ENCODE measurements at regions not wholly inside any gene's neighbourhood (a gene's known extent, or its start where the extent isn't known, plus 50 kb on each side); places are given as distances from the start of the nearest gene placed in this dataset.

GRCh38 chr4:155597281-155597680, 69.4 kb upstream of the GUCY1A1 start:
- Mint-ChIP-seq H3K4me1 (no peaks in the 10 kb centered on the region; the same call in 1 of the 3 replicates), H3K4me3 (no peak overlapping the region), H3K27ac (no peak overlapping the region), H3K27me3 (ENCODE audit: insufficient read depth, low read depth, poor library complexity) (no peaks in the 10 kb centered on the region), H3K9me3 (no peaks in the 10 kb centered on the region), H3K36me3 (ENCODE audit: low read depth) (no peaks in the 10 kb centered on the region)
- no peaks in the 10 kb centered on the region for H3K79me2 ChIP-seq (replicated peaks; ENCODE audit: insufficient read depth)
- H3K4me2 ChIP-seq = no peak overlapping the region
- H4K20me1 ChIP-seq (replicated peaks; ENCODE audit: insufficient read depth) = no peaks in the 10 kb centered on the region
- no peak overlapping the region for H2AFZ ChIP-seq
- no peaks in the 10 kb centered on the region for H3K4me1 ChIP-seq (ENCODE audit: insufficient read depth)
- H3K4me3 ChIP-seq = no peak overlapping the region
- no peak for ATAC-seq
- H3K27me3 ChIP-seq (ENCODE audit: insufficient read depth) = no peaks in the 10 kb centered on the region
- TF ChIP-seq REST (IDR thresholded peaks at IDR 0.05; ENCODE audit: unreplicated experiment) = no peak
- TF ChIP-seq CREB1 (CRISPR knock-in tag; IDR thresholded peaks at IDR 0.05; ENCODE audit: low read depth) = no peak
- no peak for TF ChIP-seq ZNF114 (CRISPR knock-in tag; IDR thresholded peaks at IDR 0.05)
- no peaks in the 10 kb centered on the region for H3F3A ChIP-seq (replicated peaks; ENCODE audit: low read depth)
- no peaks in the 10 kb centered on the region for H3K9me2 ChIP-seq (ENCODE audit: insufficient read depth)
- H3K27ac ChIP-seq (ENCODE audit: low read depth) = no peak overlapping the region
- H3K36me3 ChIP-seq (ENCODE audit: insufficient read depth) = no peaks in the 10 kb centered on the region
- DNase-seq (ENCODE audit: low spot score) = no peak

GRCh38 chr4:155593793-155594192, 72.9 kb upstream of the GUCY1A1 start:
- peaks cover 3% of the 10 kb centered on the region for H3K4me1 Mint-ChIP-seq
- Histone ChIP-seq H3K9me2 (ENCODE audit: insufficient read depth) (no peaks in the 10 kb centered on the region), H4K20me1 (replicated peaks; ENCODE audit: insufficient read depth) (no peaks in the 10 kb centered on the region), H3K4me1 (ENCODE audit: insufficient read depth) (no peaks in the 10 kb centered on the region), H3K4me3 (no peak overlapping the region), H3F3A (replicated peaks; ENCODE audit: low read depth) (no peaks in the 10 kb centered on the region), H3K36me3 (ENCODE audit: insufficient read depth) (no peaks in the 10 kb centered on the region), H2AFZ (peak overlapping the region; percentile 34; the same call in 1 of the 2 replicates), H3K4me2 (no peak overlapping the region), H3K27me3 (ENCODE audit: insufficient read depth) (no peaks in the 10 kb centered on the region), H3K79me2 (replicated peaks; ENCODE audit: insufficient read depth) (no peaks in the 10 kb centered on the region), H3K27ac (ENCODE audit: low read depth) (no peak overlapping the region)
- ATAC-seq (peak; percentile 52), DNase-seq (ENCODE audit: low spot score) (peak; percentile 8)
- no peak overlapping the region for H3K27ac Mint-ChIP-seq
- no peak overlapping the region for H3K4me3 Mint-ChIP-seq
- no peaks in the 10 kb centered on the region for H3K36me3 Mint-ChIP-seq (ENCODE audit: low read depth)
- H3K9me3 Mint-ChIP-seq = no peaks in the 10 kb centered on the region
- H3K27me3 Mint-ChIP-seq (ENCODE audit: insufficient read depth, low read depth, poor library complexity) = no peaks in the 10 kb centered on the region
- TF ChIP-seq CREB1 (CRISPR knock-in tag; IDR thresholded peaks at IDR 0.05; ENCODE audit: low read depth) (no peak), JUNB (IDR thresholded peaks at IDR 0.05; ENCODE audit: unreplicated experiment) (no peak), CTCF (conservative IDR thresholded peaks at IDR 0.05; ENCODE audit: low read depth in 2 of 2) (no peak), ZNF114 (CRISPR knock-in tag; IDR thresholded peaks at IDR 0.05) (no peak), POLR2AphosphoS5 (IDR thresholded peaks at IDR 0.05; ENCODE audit: low read depth) (no peak), ZNF462 (CRISPR knock-in tag; IDR thresholded peaks at IDR 0.05) (no peak), EZH2phosphoT487 (IDR thresholded peaks at IDR 0.05; ENCODE audit: unreplicated experiment) (no peak), NANOG (IDR thresholded peaks at IDR 0.05; ENCODE audit: borderline replicate concordance) (no peak), ETS1 (IDR thresholded peaks at IDR 0.05) (no peak)

Data from GM23338 (cell line).